Naive thymus-derived CD4-positive, alpha-beta T cell (primary cell): ENCODE measurements at regions not wholly inside any gene's neighbourhood (a gene's known extent, or its start where the extent isn't known, plus 50 kb on each side); places are given as distances from the start of the nearest gene placed in this dataset.
"Not testable (repeated sequence)": the region's sequence is repeated elsewhere in the genome, so short reads cannot be mapped to it uniquely, and the experiment has no call there.

Experiments
- ATAC-seq: fragments of 150-1000 bp; cut with Tn5 transposase; 2 replicates; pipeline ENCODE4 v1.10.0; 2021; ENCODE audit warnings: mild to moderate bottlenecking, moderate library complexity
- CTCF ChIA-PET: fragments of 350-600 bp; sonication (Branson Sonifier 250); formaldehyde crosslinking; loops from one replicate; lab custom pipeline; 2021; ENCODE audit warnings: antibody characterized with exemption; lab: Charles Lee
- POLR2A ChIA-PET: fragments of 350-600 bp; sonication (Branson Sonifier 250); formaldehyde crosslinking; loops from one replicate; lab custom pipeline; 2021; ENCODE audit warnings: antibody characterized with exemption, inconsistent platforms; lab: Charles Lee
- DNase-seq, 9 donors: peaks; one replicate each; pipeline versions ENCODE4 v3.0.0 to v3.0.0-alpha.2; 2020 to 2022; ENCODE audit warnings: mixed read lengths in 1 of 9
- H3K27ac ChIP-seq: one replicate; pipeline ENCODE4 v1.7.0; 2013; ENCODE audit warnings: mild to moderate bottlenecking, low read depth, low read length, moderate library complexity
- H3K27me3 ChIP-seq, 2 donors: one replicate each; pipeline ENCODE4 v1.7.0; 2013; ENCODE audit warnings: low read length in 2 of 2, mild to moderate bottlenecking in 2 of 2, moderate library complexity in 2 of 2; ENCODE audit not compliant: control insufficient read depth in 2 of 2, insufficient read depth in 2 of 2
- H3K36me3 ChIP-seq, 3 experiments: 1 replicate in 2 of 3; 2 replicates in 1 of 3; pipeline ENCODE4 v1.7.0; 2013; ENCODE audit warnings: low read length in 3 of 3, mild to moderate bottlenecking in 3 of 3, moderate library complexity in 1 of 3; ENCODE audit not compliant: insufficient read depth in 3 of 3, control insufficient read depth in 2 of 3
- H3K4me1 ChIP-seq, 2 donors: one replicate each; pipeline ENCODE4 v1.7.0; 2013; ENCODE audit warnings: low read length in 2 of 2, mild to moderate bottlenecking in 2 of 2, moderate library complexity in 1 of 2; ENCODE audit not compliant: control insufficient read depth in 2 of 2, insufficient read depth in 2 of 2
- H3K4me3 ChIP-seq: 2 replicates; pipeline ENCODE4 v1.7.0; 2013; ENCODE audit warnings: mild to moderate bottlenecking, low read length
- H3K9me3 ChIP-seq, 3 experiments: 1 replicate in 2 of 3; 2 replicates in 1 of 3; pipeline ENCODE4 v1.7.0; 2013; ENCODE audit warnings: low read length in 3 of 3; ENCODE audit not compliant: control insufficient read depth in 2 of 3
- H3K27ac Mint-ChIP-seq, 9 donors: one replicate each; pipeline ENCODE4 v1.8.0; 2020 to 2022; ENCODE audit warnings: mixed read lengths in 9 of 9, mild to moderate bottlenecking in 8 of 9, moderate library complexity in 5 of 9, inconsistent platforms in 2 of 9
- H3K27me3 Mint-ChIP-seq, 5 donors: one replicate each; pipeline ENCODE4 v1.8.0; 2021 to 2022; ENCODE audit warnings: mixed read lengths in 5 of 5, mild to moderate bottlenecking in 1 of 5
- H3K36me3 Mint-ChIP-seq, 5 donors: one replicate each; pipeline ENCODE4 v1.8.0; 2020 to 2022; ENCODE audit warnings: mixed read lengths in 5 of 5, mild to moderate bottlenecking in 3 of 5, inconsistent platforms in 1 of 5
- H3K4me1 Mint-ChIP-seq, 7 donors: one replicate each; pipeline ENCODE4 v1.8.0; 2020 to 2022; ENCODE audit warnings: mixed read lengths in 7 of 7, mild to moderate bottlenecking in 3 of 7, inconsistent platforms in 1 of 7
- H3K4me3 Mint-ChIP-seq, 10 donors: one replicate each; pipeline ENCODE4 v1.8.0; 2020 to 2022; ENCODE audit warnings: mild to moderate bottlenecking in 10 of 10, mixed read lengths in 10 of 10, moderate library complexity in 6 of 10, inconsistent platforms in 2 of 10
- H3K9me3 Mint-ChIP-seq, 11 donors: one replicate each; pipeline ENCODE4 v1.8.0; 2020 to 2022; ENCODE audit warnings: mixed read lengths in 11 of 11, mild to moderate bottlenecking in 4 of 11, inconsistent platforms in 1 of 11, moderate library complexity in 1 of 11
- intact Hi-C, 2 donors: fragments of 100-400 bp; cut with micrococcal nuclease; formaldehyde crosslinking; loops; one replicate each; pipeline ENCODE4 v1.15.1; 2023

- CTCF ChIA-PET: no interaction called here
- no peak overlapping the region for H3K4me3 ChIP-seq
- H3K4me3 Mint-ChIP-seq: no peak overlapping the region
- H3K27me3 ChIP-seq: no peaks in the 10 kb centered on the region
- peaks cover 0 to 7% (median 0%) of the 10 kb centered on the region in 5 donors for H3K36me3 Mint-ChIP-seq
- ATAC-seq: no peak
- H3K9me3 ChIP-seq: peaks cover 0 to 9% (median 0%) of the 10 kb centered on the region in 3 experiments
- H3K9me3 Mint-ChIP-seq: peaks cover 6 to 25% (median 12%) of the 10 kb centered on the region in 11 donors
- H3K36me3 ChIP-seq: no peaks in the 10 kb centered on the region
- intact Hi-C loops: no loop called here
- no peak overlapping the region for H3K27ac Mint-ChIP-seq
- H3K27ac ChIP-seq: no peak overlapping the region
- POLR2A ChIA-PET: no interaction called here
- peaks cover 0 to 24% (median 5%) of the 10 kb centered on the region in 5 donors for H3K27me3 Mint-ChIP-seq
- no peaks in the 10 kb centered on the region for H3K4me1 ChIP-seq
- peaks cover 0 to 6% (median 0%) of the 10 kb centered on the region in 7 donors for H3K4me1 Mint-ChIP-seq
- no peak for DNase-seq
Observed at GRCh38 chr5:179452356-179453230, 97.8 kb upstream of the RUFY1 start.

- no peak for ATAC-seq
- Mint-ChIP-seq H3K36me3 (peaks cover 0 to 7% (median 0%) of the 10 kb centered on the region in 5 donors), H3K4me3 (no peak overlapping the region), H3K27me3 (peaks cover 0 to 22% (median 5%) of the 10 kb centered on the region in 5 donors), H3K4me1 (peaks cover 0 to 6% (median 0%) of the 10 kb centered on the region in 7 donors), H3K27ac (no peak overlapping the region), H3K9me3 (peaks cover 5 to 22% (median 10%) of the 10 kb centered on the region in 11 donors)
- POLR2A ChIA-PET: no interaction called here
- Histone ChIP-seq H3K27ac (no peak overlapping the region), H3K36me3 (no peaks in the 10 kb centered on the region), H3K4me3 (no peak overlapping the region), H3K9me3 (peaks cover 0 to 9% (median 0%) of the 10 kb centered on the region in 3 experiments), H3K4me1 (no peaks in the 10 kb centered on the region), H3K27me3 (no peaks in the 10 kb centered on the region)
- no peak for DNase-seq
- intact Hi-C loops: no loop called here
- CTCF ChIA-PET: no interaction called here
Observed at GRCh38 chr5:179451828-179452196, 98.5 kb upstream of the RUFY1 start.

- Mint-ChIP-seq H3K36me3 (peaks cover 0 to 7% (median 0%) of the 10 kb centered on the region in 5 donors), H3K27me3 (peaks cover 0 to 22% (median 5%) of the 10 kb centered on the region in 5 donors), H3K4me1 (peaks cover 0 to 6% (median 0%) of the 10 kb centered on the region in 7 donors), H3K27ac (no peak overlapping the region), H3K4me3 (no peak overlapping the region), H3K9me3 (peaks cover 2 to 19% (median 10%) of the 10 kb centered on the region in 11 donors)
- no peaks in the 10 kb centered on the region for H3K27me3 ChIP-seq
- H3K27ac ChIP-seq: no peak overlapping the region
- POLR2A ChIA-PET: no interaction called here
- ATAC-seq (no peak), DNase-seq (no peak)
- H3K4me1 ChIP-seq: no peaks in the 10 kb centered on the region
- H3K36me3 ChIP-seq: no peaks in the 10 kb centered on the region
- CTCF ChIA-PET: no interaction called here
- peaks cover 0 to 6% (median 0%) of the 10 kb centered on the region in 3 experiments for H3K9me3 ChIP-seq
- intact Hi-C loops: no loop called here
- no peak overlapping the region for H3K4me3 ChIP-seq
Observed at GRCh38 chr5:179451114-179451827, 99.1 kb upstream of the RUFY1 start.

GRCh38 chr5:179449950-179450349, 100.4 kb upstream of the RUFY1 start:
- H3K27me3 Mint-ChIP-seq: peaks cover 0 to 22% (median 5%) of the 10 kb centered on the region in 5 donors
- ATAC-seq, intact Hi-C loops, H3K4me3 Mint-ChIP-seq, H3K4me1 Mint-ChIP-seq, H3K9me3 ChIP-seq, CTCF ChIA-PET, DNase-seq, H3K4me3 ChIP-seq, H3K4me1 ChIP-seq, H3K36me3 ChIP-seq, H3K27ac ChIP-seq, POLR2A ChIA-PET, H3K27me3 ChIP-seq, H3K27ac Mint-ChIP-seq, H3K36me3 Mint-ChIP-seq: not testable (repeated sequence)
- peaks cover 0 to 19% (median 7%) of the 10 kb centered on the region in 11 donors for H3K9me3 Mint-ChIP-seq

GRCh38 chr5:179448282-179448681, 102.1 kb upstream of the RUFY1 start:
- H3K9me3 ChIP-seq, ATAC-seq, H3K27ac Mint-ChIP-seq, H3K9me3 Mint-ChIP-seq, DNase-seq, H3K27me3 ChIP-seq, H3K36me3 Mint-ChIP-seq, H3K27ac ChIP-seq, intact Hi-C loops, H3K4me1 Mint-ChIP-seq, H3K36me3 ChIP-seq, CTCF ChIA-PET, H3K4me3 ChIP-seq, H3K4me1 ChIP-seq, POLR2A ChIA-PET, H3K4me3 Mint-ChIP-seq: not testable (repeated sequence)
- H3K27me3 Mint-ChIP-seq: peaks cover 0 to 22% (median 2%) of the 10 kb centered on the region in 5 donors

- ATAC-seq, H3K27ac Mint-ChIP-seq, H3K4me3 ChIP-seq, intact Hi-C loops, H3K9me3 Mint-ChIP-seq, H3K4me3 Mint-ChIP-seq, H3K36me3 ChIP-seq, H3K4me1 ChIP-seq, H3K9me3 ChIP-seq, POLR2A ChIA-PET, CTCF ChIA-PET, DNase-seq, H3K27ac ChIP-seq, H3K27me3 ChIP-seq, H3K36me3 Mint-ChIP-seq, H3K4me1 Mint-ChIP-seq: not testable (repeated sequence)
- H3K27me3 Mint-ChIP-seq: peaks cover 0 to 17% (median 8%) of the 10 kb centered on the region in 5 donors
Observed at GRCh38 chr5:179442289-179442688, 97.0 kb upstream of the ADAMTS2 start.
